ENCODE measurements at regions not wholly inside any gene's neighbourhood (a gene's known extent, or its start where the extent isn't known, plus 50 kb on each side); places are given as distances from the start of the nearest gene placed in this dataset.

- no peak for TF ChIP-seq CTCF (IDR thresholded peaks at IDR 0.05)
- no peak for TF ChIP-seq EZH2phosphoT487 (IDR thresholded peaks at IDR 0.05)
Measured at GRCh38 chr10:34916314-34916713, 101.2 kb upstream of the PARD3 start.

Data from neural progenitor cell (in vitro differentiated cells).